GM19025 (cell line): ENCODE measurements at regions not wholly inside any gene's neighbourhood (a gene's known extent, or its start where the extent isn't known, plus 50 kb on each side); places are given as distances from the start of the nearest gene placed in this dataset.

ENCODE experiments used
- ATAC-seq: cut with Tn5 transposase; IDR thresholded peaks from one replicate; pipeline ENCODE4 v1.9.1; 2021; ENCODE audit warnings: mild to moderate bottlenecking, low read depth, moderate library complexity; ENCODE audit not compliant: unreplicated experiment

DNA sequence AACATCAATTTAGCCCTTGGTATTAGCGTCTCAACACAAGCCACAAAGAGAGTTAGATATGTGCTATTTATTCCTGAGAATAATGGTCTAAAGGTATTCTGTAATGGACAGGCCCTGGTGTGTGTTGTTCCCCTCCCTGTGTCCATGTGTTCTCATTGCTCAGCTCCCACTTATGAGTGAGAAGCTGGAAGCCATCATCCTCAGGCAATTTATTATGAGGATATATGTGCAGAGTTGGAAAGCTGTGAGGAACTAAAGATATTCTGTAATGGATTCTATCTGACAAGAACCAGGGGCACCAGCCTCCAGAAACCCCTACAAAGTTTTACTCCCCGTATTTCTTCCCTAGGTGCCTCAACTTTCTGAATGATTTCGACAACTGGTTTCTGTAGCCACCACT lies 210.8 kb downstream of the GRIN2B start:
- no peak for ATAC-seq

DNA sequence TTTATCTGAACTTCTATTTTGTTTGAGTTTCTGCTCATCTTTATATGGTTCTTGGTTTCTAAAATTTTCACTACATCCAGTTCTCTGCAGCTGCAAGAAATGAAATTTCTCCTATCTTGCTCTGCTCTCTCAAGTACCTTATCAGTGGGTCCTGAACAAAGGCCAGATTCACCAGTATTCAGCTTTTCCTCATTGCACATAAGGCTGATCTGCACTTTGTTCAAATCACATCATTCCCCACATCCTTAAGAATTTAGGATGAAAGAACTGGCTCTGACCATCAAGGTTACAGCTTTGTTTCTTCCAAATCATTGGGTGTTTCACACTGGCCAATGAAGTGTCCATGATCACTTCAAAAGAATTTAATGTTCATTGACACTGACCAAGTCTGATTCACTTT lies 211.4 kb downstream of the GRIN2B start:
- no peak for ATAC-seq

DNA sequence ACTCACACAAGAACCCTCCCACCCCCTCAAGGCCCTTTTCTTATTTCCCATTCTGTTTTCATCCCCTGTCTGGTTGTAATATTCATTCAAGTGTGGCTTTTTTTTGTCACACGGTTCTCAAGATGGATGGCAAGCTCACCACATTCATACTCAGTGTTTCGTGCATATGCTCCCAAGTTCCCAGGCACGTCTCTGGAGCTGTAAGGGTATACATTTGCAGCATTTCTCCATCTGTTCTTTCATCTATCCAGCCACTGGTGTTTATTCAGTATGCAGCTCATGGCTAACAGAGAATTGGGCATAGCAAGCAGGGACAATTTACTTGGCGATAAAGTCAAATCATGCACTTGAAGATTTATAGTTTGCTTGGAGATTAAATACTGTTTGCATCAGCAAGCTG lies 212.1 kb downstream of the GRIN2B start:
- no peak for ATAC-seq

DNA sequence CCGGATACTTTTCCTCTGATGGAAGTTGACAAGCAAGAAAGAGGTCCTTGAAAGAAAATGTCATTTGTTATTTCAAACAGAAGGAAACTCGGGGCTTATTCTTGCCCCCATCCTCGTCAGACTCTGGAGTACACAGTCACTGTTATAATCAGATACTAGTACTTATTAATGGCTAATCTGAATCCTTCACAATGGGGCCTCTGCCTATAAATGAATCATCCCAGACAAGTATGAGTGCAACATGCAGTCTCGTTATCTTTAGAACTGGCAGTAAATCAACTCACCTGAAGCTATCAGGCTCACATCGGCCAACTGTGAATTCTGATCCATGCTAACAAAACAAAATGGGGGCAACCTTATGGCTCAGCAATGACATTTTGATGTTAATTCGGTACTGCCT lies 216.7 kb downstream of the GRIN2B start:
- ATAC-seq, result no peak

DNA sequence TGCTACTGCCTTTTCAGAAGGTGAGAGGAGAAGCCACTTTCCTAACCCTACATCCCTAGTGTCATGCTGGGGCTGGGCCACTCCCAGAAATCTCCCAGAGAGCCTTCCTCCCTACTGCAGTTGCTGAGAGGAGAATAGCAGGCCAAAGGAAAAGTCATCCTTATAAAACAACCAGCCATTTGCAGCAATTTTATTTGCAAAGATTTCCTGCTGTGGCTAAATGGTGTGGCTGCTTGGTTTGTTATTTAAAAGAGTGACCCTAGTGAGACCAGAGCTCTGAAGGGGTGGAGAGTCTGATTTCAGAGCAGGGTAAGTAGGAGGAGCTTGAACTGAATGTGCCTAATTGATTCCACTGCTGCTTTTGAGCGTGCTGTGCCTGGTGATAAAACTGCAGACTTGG lies 232.0 kb downstream of the GRIN2B start:
- ATAC-seq, result no peak

DNA sequence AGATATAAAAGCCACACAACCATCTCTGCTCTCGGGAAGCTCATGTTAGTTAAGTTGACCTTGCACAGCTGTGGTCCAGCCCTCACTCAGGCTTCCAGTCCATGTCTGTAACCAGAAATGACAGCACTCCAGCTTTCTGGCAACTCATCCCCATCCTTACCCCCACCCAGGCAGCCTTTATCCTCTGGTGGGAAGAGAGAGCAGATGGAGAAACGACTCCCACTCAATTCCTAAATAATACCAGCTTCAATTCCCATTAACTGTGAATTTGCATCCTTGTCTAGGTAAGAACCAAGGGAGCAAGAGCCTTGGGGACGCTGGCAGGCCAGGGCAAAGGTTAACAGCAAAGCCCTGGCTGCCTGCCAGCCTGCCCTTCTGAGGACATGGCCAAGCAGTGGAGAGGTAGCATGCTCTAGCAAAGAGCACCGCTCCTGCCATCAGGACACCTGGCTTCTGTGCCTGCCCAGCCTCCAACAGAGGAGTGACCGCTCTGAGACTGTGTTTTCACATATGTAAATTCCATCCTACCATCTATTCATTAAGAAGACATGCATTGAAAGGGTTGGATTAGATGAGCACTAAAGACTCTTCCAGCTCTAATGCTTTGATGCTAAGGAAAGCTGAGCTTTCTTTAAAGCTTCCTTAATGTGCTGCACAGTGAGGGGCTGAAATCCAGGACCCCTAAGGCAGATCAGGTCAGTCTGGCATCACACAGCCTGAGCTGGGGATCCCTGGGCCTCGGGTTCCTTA lies 236.1 kb downstream of the GRIN2B start:
- no peak for ATAC-seq

DNA sequence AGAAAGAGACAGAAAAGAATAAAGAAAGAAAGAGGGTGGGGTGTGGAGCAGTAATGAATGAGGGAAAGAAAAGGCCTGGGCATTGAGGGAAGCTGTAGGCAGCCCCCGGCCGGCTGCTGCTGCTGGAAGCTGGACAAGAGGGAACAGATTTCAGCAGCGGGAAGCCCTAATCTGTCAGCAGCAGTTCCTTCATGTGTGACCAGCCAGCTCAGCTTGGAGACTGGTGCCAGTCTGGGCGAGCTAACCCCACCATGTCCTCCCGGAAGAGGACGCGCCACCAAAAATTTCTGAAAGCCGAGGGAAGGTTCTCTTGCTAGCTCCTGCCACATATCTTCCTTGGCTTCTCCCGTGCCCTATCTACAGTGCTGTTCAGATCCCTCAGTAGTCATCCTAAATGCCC lies 236.8 kb downstream of the GRIN2B start:
- no peak for ATAC-seq

DNA sequence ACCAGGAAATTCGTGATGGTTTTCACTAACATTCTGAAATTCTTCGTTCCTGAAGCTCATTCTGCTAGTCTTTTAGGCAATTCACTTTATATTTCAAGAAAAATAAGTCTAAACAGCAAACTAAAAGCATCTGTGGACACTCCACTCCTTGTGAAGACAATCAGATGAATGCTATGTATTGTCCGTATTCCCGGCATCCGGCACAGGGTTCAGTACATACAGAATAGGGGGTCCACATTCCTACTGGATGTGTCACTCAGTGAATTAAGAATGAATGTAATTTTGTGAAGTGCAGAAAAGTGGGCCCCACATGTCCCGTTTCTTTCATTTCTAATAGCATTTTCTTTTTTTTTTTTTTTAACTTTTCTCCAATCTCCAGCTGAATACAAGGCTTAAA lies 241.3 kb downstream of the GRIN2B start:
- no peak for ATAC-seq

DNA sequence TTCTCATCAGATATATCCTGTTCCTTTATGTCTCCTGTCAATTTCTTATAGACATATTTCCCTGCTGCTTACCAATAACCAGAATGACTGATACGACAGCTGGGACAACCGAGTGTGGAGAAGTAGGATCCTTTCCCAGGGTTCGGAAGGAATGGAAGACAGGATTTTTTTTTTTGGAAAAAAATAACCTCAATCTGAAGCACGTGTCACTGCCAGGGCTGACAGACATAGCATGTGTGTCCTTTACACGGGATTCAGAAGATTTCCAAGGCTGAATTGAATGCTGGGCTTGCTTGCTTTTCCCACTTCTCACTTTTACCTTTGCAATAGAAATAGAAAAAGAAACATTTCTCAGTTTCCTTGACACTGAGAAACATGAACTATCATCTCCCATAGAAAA lies 245.7 kb downstream of the GRIN2B start:
- no peak for ATAC-seq

DNA sequence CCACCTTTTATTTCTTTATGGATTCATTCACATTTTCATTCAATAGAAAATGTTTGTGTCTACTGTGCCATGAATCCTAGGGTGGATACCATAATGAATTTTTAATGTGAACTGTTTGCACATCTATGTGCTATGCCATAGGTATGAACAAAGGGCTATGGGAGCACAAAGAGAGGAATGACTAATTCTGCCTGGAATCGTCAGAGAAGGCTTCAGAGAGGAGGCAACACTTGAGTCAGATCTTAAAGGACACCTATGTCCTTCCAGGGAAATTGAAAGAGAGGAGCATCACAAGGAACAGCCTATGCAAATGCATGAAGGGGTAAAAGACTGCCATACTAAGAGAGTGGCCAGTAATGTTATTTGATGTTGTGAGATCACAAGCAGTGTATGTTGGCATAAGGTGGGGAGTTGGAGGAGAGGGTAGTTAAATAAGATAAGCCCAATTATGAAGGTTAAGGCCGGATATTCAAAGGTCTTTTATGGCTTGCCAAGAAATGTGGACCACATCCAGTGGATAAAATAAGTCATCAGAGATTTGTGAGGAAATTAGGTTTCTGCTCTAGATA lies 246.7 kb downstream of the GRIN2B start:
- no peak for ATAC-seq

DNA sequence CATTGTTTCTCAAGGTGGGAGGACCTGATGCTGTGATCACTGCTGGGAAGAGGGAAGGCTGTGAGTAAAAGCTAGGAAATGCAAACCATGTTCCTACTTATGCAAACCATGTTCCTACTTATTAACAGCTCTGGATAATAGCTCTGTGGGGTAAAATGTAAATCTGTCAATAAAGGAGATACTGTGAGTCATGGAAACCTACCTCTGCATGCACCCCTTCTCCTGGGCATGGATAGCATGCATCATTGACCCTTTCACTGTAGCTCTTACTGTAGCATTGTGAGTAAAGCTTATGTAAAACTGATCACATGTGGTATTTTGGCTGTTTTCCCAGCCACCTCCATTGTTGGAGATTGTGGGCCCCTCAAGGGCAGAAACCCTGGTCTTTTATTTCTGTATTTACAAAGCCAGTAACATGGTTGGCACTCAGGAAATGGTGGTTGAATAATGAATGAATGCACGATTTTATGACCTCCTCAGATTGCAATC lies 253.7 kb downstream of the GRIN2B start:
- no peak for ATAC-seq

DNA sequence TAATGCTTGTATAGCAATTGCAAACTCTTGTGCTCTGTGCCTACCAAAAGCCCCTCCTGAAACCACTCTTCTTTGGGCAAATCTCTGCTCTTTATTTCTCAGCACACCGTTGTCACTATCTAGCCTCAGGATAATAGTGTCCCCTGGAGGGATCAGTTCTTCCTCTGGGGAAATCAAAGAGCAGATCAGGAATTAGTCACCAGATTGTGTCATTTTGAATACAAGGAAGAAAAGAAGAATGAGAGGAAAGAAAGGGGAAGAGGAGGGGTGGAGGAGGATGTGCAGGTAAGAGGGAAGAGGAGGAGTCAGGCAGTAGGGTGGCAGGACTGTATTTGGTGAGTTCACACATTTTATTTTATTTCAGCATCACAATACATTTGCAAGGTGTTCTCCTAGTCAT lies 256.4 kb downstream of the GRIN2B start:
- ATAC-seq, result no peak

DNA sequence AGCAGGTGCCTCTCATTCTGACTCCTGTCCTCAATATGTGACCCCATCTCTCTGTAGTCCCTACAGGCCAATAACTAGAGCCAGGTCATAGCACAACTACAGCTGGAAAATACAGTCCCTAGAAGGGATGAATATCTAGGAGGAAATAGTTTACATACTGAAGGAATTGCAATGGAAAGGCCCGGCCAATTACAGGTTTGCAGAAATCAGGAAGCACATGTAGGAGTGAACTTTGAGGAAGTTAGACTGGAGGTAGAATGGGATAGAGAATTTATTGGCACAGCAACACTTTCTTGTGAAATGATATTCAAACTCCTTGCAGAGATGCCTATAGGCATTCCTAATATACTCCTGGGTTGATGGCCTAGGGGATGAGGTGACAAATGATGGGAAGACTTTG lies 257.3 kb downstream of the GRIN2B start:
- no peak for ATAC-seq

DNA sequence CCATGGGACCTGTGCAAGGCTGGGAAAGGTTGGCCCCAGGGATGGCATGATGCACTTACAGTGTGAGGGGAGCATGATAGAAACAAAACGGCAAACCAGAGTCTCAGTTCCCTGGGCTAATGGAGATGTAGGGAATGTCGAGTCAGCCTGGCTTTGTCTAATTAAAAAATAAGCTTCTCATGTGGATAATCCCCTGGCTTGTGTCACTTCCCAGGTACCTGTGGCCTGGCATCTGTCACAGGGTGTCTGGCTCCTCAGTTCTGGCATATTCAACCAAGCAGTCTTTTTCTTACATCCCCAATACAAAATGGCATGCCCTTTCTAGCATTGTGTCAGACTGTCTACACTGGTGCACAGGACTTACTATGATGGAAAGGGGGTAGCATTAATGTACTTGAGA lies 261.4 kb downstream of the GRIN2B start:
- no peak for ATAC-seq

DNA sequence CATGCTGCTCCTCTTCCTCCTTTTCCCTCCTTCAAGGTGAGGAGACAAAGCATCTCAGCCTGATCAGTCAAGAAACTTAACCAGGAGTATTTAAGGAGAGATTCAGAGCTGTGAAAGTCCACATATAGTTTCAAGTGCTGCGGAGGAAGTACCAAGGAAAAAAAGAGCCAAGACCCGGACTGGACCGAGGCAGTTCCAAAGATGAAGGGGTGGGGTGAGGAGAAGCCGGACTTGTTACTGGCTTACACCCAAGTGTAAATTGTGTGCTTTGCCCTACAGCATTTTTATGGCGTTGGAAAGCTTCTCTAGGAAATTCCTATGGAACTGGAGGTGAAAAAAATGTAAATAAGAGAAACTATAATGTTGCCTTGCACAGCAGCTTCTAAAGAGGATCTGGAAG lies 263.1 kb downstream of the GRIN2B start:
- ATAC-seq, result no peak

DNA sequence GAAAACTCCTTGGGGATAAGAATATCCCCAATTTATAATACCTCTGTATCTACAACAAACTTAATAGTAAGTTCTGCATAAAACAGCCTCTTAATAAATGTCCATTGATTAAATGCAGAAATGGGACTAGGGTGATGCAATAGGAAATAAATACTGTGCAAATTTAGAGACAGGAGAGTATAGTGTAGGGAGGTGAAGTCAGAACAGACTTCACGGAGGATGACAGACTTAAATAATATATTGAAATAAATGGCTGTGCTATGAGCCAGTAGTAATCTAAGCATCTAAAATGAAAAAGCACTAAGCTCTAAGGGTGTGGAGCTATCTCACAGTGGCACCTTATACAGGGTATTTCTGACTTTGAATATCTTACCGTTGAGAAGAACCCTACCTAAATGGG lies 265.3 kb downstream of the GRIN2B start:
- no peak for ATAC-seq

DNA sequence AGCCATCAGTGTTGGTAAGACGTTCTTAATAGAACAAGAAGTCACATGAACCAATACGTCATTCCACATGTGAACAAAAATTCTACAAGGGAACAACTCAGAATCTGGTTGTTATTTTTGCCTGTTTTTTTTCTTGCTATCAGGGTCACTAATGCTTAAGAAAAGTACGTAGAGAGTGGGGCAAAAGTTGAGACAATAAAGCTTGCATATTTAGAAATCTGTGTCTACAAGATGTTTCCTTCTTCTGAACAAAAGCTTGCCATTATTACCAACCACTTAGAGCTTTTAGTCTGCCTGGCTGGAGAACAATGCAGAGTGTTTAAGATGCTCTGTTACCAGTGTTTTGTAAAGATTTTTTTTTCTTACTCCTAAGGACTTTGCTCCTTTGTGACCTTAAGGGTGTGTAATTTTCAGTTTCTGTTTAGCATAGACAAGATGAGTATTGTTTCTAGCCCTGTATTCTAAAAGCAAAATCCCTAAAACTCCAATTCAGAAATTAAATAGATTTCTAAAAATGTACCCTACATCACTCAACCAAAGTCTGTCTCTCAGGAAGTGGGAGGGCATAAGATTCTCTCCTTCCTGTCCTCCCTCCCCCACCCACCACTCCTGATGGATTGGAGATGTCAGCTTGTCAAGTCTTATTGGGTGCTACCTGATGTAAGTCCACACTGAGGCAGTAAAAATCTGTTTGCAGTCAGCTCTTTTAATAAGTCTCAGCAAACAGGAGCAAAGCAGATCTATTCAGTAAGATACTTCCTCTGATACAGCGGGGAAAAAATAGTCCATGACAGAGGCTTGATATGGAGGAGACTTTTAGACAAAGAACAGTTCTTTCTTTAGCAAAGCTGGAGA lies 267.6 kb downstream of the GRIN2B start:
- no peak for ATAC-seq

DNA sequence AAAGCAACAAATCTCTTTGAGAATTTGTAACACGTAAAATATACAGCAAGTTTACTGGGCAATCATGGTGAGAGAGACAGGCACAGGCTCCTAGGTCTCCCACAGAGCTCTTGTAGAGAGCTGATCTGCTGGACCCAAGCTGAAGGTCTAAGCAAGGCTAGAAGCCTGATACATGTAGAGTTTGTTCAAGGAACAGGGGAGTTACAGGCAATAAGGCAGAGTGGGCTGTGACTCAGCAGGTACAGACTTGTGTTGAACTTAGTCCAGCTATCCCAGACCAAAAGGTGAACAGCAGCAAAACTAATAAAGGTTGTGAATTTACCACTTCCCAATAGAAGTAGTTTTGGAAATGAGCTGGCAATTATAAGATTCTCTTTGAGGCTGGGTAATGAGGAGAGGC lies 273.6 kb downstream of the GRIN2B start:
- ATAC-seq, result no peak

DNA sequence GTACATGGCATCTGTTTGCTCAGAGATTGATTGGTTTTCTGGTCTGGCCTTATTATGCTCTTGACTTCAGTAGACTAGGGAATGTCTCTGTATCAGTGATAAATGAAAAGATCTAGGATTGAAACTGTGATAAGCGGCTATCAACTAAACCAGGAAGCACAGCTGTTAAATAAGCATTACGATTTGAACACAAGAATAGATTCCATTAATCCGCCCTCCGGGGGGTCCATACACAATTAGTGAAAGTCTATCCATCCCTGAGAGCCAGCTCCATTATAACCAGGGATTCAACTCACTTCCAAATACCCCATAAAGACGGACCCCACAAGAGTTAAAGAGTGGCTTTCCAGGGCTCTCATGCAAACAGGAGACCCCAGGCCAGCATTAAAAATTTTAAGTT lies 279.0 kb downstream of the GRIN2B start:
- no peak for ATAC-seq

DNA sequence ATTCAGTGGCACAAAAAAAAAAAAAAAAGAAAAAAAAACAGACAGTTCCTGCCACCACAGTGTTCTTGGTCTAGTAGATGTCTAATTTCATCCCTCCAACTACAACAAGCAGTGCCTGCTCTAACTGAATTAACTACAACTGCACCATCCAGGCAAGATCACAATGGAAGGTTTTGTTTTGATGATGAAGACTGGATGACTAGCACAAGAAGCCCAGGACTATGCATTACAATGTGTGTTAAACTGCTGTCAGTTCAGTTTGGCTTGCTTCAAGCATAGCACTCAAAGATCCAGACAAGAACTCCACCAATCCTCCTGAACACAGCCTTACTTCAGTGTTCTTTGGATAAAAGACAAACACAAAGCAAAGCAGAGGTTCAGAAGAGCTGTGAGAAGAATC lies 279.9 kb downstream of the GRIN2B start:
- ATAC-seq, result no peak

DNA sequence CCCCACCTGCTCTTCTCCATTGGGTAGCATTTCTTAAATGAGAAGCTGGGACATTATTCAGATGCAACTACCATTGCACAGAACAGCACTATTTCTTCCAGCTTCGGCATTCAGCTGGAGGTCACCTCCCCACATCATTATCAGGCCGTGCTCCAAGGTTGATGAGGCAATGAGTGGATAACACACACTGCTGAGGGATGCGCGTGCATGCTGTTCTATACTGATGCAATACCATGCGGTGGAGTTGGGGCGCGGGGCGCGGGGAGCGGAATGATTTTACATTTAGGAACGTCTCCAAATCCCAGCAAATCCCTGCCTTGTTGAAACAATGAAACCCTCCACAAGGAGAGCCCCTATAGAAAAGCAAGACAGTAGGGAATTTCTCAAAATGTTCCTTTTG lies 283.4 kb downstream of the GRIN2B start:
- ATAC-seq, result no peak

DNA sequence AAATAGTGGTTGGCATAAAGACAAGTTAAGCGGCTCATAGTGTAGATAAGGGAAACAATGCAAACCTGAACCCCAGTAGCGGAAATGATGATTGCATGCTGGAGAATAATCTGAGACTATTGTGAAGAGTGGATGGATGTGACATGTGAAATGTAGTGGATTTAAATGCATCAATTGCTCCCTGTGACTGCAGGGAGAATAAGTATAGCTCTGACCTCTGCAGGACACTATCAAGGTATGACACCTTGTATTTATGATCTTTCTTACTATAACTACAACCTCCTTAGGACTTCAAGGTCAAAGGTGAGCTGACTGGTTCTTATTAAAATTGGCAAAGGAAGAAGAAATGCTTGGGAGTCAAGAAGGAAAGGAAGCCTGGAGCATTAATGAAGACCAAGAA lies 285.6 kb downstream of the GRIN2B start:
- ATAC-seq, result no peak
